Osteoblast (primary cell): ENCODE measurements at regions not wholly inside any gene's neighbourhood (a gene's known extent, or its start where the extent isn't known, plus 50 kb on each side); places are given as distances from the start of the nearest gene placed in this dataset.

Source experiments
- DNase-seq: peaks from one replicate; pipeline ENCODE4 v3.0.0; 2011; ENCODE audit warnings: low spot score, mixed read lengths; ENCODE audit not compliant: insufficient read length; ENCODE audit errors: missing footprints
- H2AFZ ChIP-seq: 2 replicates; pipeline ENCODE4 v1.6.0; 2011; ENCODE audit warnings: mild to moderate bottlenecking, low read length
- H3K27ac ChIP-seq: 2 replicates; pipeline ENCODE4 v1.5.1; 2011; ENCODE audit warnings: mild to moderate bottlenecking, low read depth, low read length, moderate library complexity
- H3K27me3 ChIP-seq: 2 replicates; pipeline ENCODE4 v1.6.0; 2012; ENCODE audit warnings: mild to moderate bottlenecking, control low read depth, inconsistent platforms, low read length, moderate library complexity; ENCODE audit not compliant: insufficient read depth
- H3K36me3 ChIP-seq: 2 replicates; pipeline ENCODE4 v1.5.1; 2011; ENCODE audit warnings: mild to moderate bottlenecking, low read length, control low read depth, moderate library complexity; ENCODE audit not compliant: insufficient read depth
- H3K4me1 ChIP-seq: 2 replicates; pipeline ENCODE4 v1.5.1; 2011; ENCODE audit warnings: mild to moderate bottlenecking, low read length, control low read depth, moderate library complexity; ENCODE audit not compliant: insufficient read depth
- H3K4me2 ChIP-seq: 2 replicates; pipeline ENCODE4 v1.6.0; 2011; ENCODE audit warnings: mild to moderate bottlenecking, low read length; ENCODE audit not compliant: insufficient read depth
- H3K4me3 ChIP-seq: fragments of 200-600 bp; sonication (generic); 3 replicates; pipeline ENCODE4 v1.5.1; 2012; ENCODE audit warnings: mild to moderate bottlenecking, low read length, inconsistent platforms; ENCODE audit not compliant: insufficient read depth
- H3K79me2 ChIP-seq: 2 replicates; pipeline ENCODE4 v1.6.0; 2012; ENCODE audit warnings: mild to moderate bottlenecking, low read length, control low read depth, inconsistent platforms; ENCODE audit not compliant: insufficient read depth
- H3K9me3 ChIP-seq: 2 replicates; pipeline ENCODE4 v1.5.1; 2011; ENCODE audit warnings: low read depth, low read length, control low read depth
- H4K20me1 ChIP-seq: 2 replicates; pipeline ENCODE4 v1.6.0; 2012; ENCODE audit warnings: mild to moderate bottlenecking, low read length, control low read depth; ENCODE audit not compliant: insufficient read depth
- TF ChIP-seq, protein P1 (sequence below): IDR thresholded peaks from 2 replicates; pipeline ENCODE4 v1.5.1; 2011; ENCODE audit warnings: mild to moderate bottlenecking, low read depth, low read length, moderate library complexity; ENCODE audit errors: extremely low read depth

DNA sequence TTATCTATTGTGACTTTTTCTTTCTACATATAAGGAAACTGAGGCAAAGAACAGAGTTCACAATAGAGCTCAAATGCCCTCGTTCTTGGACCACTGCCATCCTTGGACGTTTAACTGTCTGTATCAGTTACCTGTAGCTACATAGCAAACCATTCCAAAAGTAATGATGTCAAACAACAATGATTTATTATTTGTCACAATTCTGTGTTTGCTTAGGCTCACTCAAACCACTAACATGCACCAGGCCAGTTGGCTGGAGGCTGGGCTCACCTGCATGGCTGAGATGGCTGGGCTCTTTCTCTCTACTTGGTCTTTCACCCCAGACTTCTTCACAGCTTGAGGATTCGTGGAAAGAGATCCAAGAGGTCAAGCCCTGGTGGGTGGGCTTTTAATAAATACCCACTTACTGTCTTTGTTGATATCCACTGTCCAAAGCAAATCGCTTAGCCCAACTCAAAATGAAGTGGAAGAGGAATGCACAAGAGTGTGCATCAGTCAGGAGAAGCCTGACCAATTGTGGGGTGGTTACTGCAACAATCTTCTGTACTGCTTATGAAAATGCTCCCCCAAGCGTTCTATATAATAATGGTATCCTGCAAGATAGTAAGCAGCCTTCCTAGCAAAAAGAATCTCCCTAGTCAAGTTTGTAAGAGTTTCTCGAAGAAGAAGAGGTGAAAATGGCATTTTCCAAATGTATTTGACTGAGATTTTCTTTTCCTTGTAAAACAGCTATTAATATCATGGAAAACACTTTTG, 163.5 kb upstream of the NT5C1B start:
- Histone ChIP-seq H3K36me3 (no peaks in the 10 kb centered on the region), H3K27ac (no peak overlapping the region), H4K20me1 (no peaks in the 10 kb centered on the region), H3K27me3 (no peaks in the 10 kb centered on the region), H3K4me1 (peaks cover 16% of the 10 kb centered on the region), H2AFZ (no peak overlapping the region), H3K79me2 (no peaks in the 10 kb centered on the region), H3K4me3 (no peak overlapping the region), H3K4me2 (no peak overlapping the region), H3K9me3 (no peaks in the 10 kb centered on the region)
- TF ChIP-seq, protein P1, sequence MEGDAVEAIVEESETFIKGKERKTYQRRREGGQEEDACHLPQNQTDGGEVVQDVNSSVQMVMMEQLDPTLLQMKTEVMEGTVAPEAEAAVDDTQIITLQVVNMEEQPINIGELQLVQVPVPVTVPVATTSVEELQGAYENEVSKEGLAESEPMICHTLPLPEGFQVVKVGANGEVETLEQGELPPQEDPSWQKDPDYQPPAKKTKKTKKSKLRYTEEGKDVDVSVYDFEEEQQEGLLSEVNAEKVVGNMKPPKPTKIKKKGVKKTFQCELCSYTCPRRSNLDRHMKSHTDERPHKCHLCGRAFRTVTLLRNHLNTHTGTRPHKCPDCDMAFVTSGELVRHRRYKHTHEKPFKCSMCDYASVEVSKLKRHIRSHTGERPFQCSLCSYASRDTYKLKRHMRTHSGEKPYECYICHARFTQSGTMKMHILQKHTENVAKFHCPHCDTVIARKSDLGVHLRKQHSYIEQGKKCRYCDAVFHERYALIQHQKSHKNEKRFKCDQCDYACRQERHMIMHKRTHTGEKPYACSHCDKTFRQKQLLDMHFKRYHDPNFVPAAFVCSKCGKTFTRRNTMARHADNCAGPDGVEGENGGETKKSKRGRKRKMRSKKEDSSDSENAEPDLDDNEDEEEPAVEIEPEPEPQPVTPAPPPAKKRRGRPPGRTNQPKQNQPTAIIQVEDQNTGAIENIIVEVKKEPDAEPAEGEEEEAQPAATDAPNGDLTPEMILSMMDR = peak; percentile 30
- DNase-seq = no peak

DNA sequence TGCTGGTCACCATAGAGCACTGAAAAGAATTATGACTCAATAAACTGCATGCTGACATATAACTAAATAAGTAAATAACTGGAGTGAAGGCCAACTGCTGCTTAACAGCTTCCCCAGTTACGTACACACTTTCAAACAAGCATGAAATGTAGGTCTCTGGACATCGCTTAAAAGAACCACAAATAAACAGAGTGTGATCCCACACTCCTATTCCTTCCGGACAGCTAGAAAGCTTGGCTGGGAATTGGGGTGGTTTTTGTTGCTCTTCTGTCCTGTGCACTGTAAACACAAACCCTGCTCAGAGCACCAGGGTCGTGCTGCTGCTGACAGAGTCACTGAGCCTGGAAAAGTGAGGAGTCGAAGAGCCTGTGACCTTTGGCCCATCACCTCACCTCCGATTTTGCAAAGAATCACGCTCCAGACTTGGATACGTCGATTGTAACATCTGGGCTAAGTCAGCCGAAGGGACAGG, 162.7 kb upstream of the NT5C1B start:
- Histone ChIP-seq H3K4me2 (peak overlapping the region; percentile 50), H3K27me3 (no peaks in the 10 kb centered on the region), H3K36me3 (no peaks in the 10 kb centered on the region), H3K27ac (peak overlapping the region; percentile 3), H3K4me1 (peaks cover 16% of the 10 kb centered on the region), H3K9me3 (no peaks in the 10 kb centered on the region), H3K79me2 (no peaks in the 10 kb centered on the region), H4K20me1 (no peaks in the 10 kb centered on the region), H3K4me3 (no peak overlapping the region), H2AFZ (peak overlapping the region; percentile 40)
- TF ChIP-seq, protein P1 = no peak
- DNase-seq = no peak

DNA sequence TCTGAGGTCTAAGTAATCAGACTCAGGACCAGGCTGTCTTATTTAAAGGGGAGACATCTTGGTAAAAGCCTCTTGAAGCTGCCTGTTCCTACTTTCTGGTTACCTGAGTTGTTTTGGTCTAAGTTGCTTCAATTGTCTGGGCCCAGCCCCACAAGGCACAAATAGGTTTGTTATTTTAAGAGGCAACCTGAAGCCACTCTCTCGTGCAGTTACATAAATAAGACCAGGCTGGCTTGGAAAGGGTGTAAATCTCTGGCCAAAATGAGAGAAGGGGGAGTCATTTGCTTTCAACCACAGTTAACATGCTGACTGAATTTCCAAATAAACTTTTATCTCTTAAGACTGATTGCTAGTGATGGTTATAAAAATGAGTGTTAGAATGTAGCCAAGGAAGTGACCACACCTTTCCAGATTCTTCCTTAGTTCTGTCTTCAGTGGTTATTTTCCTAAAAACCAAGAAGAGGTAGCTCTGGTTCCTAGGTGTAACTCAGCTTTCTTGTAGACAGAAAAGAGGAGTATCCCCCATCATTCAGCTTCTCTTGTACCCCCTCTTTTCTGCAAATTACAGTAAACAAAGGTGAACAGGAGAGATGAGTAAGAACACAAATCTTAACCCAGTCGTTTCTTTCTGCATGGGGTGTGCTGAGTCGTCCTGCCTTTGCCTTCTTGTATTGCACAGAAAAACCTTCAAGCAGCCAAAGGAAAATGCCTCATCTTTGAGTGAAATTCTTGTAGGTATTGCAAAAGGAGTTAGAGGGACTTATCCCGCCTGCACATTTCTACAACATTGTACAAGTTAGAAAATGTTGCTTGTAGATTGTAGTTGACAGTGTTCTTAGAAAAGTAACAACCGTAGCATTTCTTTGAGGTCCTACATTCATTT, 161.5 kb upstream of the NT5C1B start:
- Histone ChIP-seq H3K27ac (no peak overlapping the region), H3K4me1 (peaks cover 16% of the 10 kb centered on the region), H3K27me3 (no peaks in the 10 kb centered on the region), H3K79me2 (no peaks in the 10 kb centered on the region), H2AFZ (peak overlapping the region; percentile 36), H3K9me3 (no peaks in the 10 kb centered on the region), H3K4me3 (no peak overlapping the region), H3K4me2 (no peak overlapping the region), H4K20me1 (no peaks in the 10 kb centered on the region), H3K36me3 (no peaks in the 10 kb centered on the region)
- TF ChIP-seq, protein P1 = no peak
- DNase-seq = peak; percentile 38

DNA sequence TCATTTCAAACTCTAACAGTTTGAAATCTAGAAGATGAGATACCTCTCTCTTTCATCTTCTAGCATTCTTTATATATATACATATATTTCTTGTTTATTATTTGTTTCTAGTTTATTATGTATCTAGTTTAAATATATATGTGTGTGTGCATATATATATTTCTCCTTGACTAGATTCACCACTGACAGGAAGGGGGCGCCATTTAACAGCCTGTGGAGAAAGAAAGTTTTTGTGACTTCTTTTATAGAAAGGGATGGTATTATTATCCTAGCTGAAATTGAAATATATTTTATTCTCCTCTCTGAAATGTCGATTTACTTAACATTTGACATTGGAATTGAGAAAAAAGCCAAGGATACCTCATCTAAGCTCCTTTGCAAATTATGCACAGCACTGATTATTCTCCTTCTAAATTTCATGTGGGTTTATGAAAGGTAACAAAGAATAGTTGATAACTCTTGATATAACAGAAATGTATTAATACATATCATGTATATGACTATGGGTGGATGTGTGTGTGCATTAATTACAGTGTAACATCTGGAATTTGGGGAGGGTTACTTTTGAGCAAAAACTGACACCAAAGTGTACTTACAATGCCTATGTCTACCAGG, 160.7 kb upstream of the NT5C1B start:
- Histone ChIP-seq H3K79me2 (no peaks in the 10 kb centered on the region), H3K27me3 (no peaks in the 10 kb centered on the region), H3K4me2 (no peak overlapping the region), H2AFZ (no peak overlapping the region), H3K4me3 (no peak overlapping the region), H4K20me1 (no peaks in the 10 kb centered on the region), H3K9me3 (no peaks in the 10 kb centered on the region), H3K27ac (no peak overlapping the region), H3K36me3 (no peaks in the 10 kb centered on the region), H3K4me1 (peaks cover 16% of the 10 kb centered on the region)
- TF ChIP-seq, protein P1 = peak; percentile 82
- peak; percentile 22 for DNase-seq
